Smooth muscle cell (in vitro differentiated cells): ENCODE measurements at regions not wholly inside any gene's neighbourhood (a gene's known extent, or its start where the extent isn't known, plus 50 kb on each side); places are given as distances from the start of the nearest gene placed in this dataset.

Experiments
- DNase-seq: peaks from one replicate; lab custom pipeline; 2025; ENCODE audit not compliant: unreplicated experiment; lab: John Stamatoyannopoulos, UW
- H2AFZ ChIP-seq: fragments of 200-600 bp; sonication (generic); 2 replicates; pipeline ENCODE4 v1.6.0; 2016; ENCODE audit warnings: antibody characterized with exemption, low read depth, mild to moderate bottlenecking
- H3F3A ChIP-seq: fragments of 200-600 bp; sonication (generic); 2 replicates; pipeline ENCODE4 v1.6.0; 2017; ENCODE audit warnings: antibody characterized with exemption, low read depth
- H3K27ac ChIP-seq: fragments of 200-600 bp; sonication (generic); 2 replicates; pipeline ENCODE4 v1.5.1; 2016; ENCODE audit warnings: low read depth, mild to moderate bottlenecking
- H3K27me3 ChIP-seq: fragments of 200-600 bp; sonication (generic); 2 replicates; pipeline ENCODE4 v1.6.1; 2016; ENCODE audit warnings: low read depth, mild to moderate bottlenecking
- H3K36me3 ChIP-seq: fragments of 200-600 bp; sonication (generic); 2 replicates; pipeline ENCODE4 v1.5.1; 2016; ENCODE audit warnings: low read depth
- H3K4me1 ChIP-seq: fragments of 200-600 bp; sonication (generic); 2 replicates; pipeline ENCODE4 v1.5.1; 2016; ENCODE audit warnings: low read depth
- H3K4me2 ChIP-seq: fragments of 200-600 bp; sonication (generic); 2 replicates; pipeline ENCODE4 v1.6.0; 2016; ENCODE audit warnings: mild to moderate bottlenecking
- H3K4me3 ChIP-seq: fragments of 200-600 bp; sonication (generic); 2 replicates; pipeline ENCODE4 v1.5.1; 2016; ENCODE audit warnings: mild to moderate bottlenecking
- H3K79me2 ChIP-seq: fragments of 200-600 bp; sonication (generic); 2 replicates; pipeline ENCODE4 v1.6.0; 2016; ENCODE audit warnings: low read depth, mild to moderate bottlenecking
- H3K9ac ChIP-seq: fragments of 200-600 bp; sonication (generic); 2 replicates; pipeline ENCODE4 v1.6.0; 2016; ENCODE audit warnings: low read depth
- H3K9me3 ChIP-seq: fragments of 200-600 bp; sonication (generic); replicated peaks from 2 replicates; pipeline ENCODE4 v1.5.1; 2016; ENCODE audit warnings: low read depth
- H4K20me1 ChIP-seq: fragments of 200-600 bp; sonication (generic); 2 replicates; pipeline ENCODE4 v1.6.0; 2016; ENCODE audit warnings: low read depth
- CTCF ChIP-seq: fragments of 200-600 bp; sonication (generic); IDR thresholded peaks from 2 replicates; pipeline ENCODE4 v1.5.1; 2017; ENCODE audit warnings: borderline replicate concordance, mild to moderate bottlenecking, antibody characterized with exemption; ENCODE audit not compliant: insufficient read depth, poor library complexity, severe bottlenecking
- WGBS: methylation state at CpG from one replicate; pipeline ENCODE4 v1.1.7; 2016; ENCODE audit warnings: low lambda C conversion rate; 5-methylcytosine and 5-hydroxymethylcytosine counted together

GRCh38 chr14:55814873-55815272, 234.9 kb downstream of the KTN1 start:
- Histone ChIP-seq H3F3A (no peaks in the 10 kb centered on the region), H3K36me3 (no peaks in the 10 kb centered on the region), H3K79me2 (no peaks in the 10 kb centered on the region), H2AFZ (peak overlapping the region; percentile 62), H3K4me2 (no peak overlapping the region), H3K27ac (peak overlapping the region; percentile 28), H3K4me1 (no peaks in the 10 kb centered on the region), H3K27me3 (no peaks in the 10 kb centered on the region), H3K9me3 (no peaks in the 10 kb centered on the region), H4K20me1 (no peaks in the 10 kb centered on the region), H3K9ac (no peak overlapping the region), H3K4me3 (no peak overlapping the region)
- no peak for DNase-seq
- WGBS, result 90% methylated on average over 1 of the region's 1 CpG
- no peak for TF ChIP-seq CTCF

GRCh38 chr14:55816225-55816624, 236.2 kb downstream of the KTN1 start:
- Histone ChIP-seq H3K9ac (no peak overlapping the region), H2AFZ (no peak overlapping the region), H3K4me2 (no peak overlapping the region), H3K4me1 (no peaks in the 10 kb centered on the region), H3K9me3 (no peaks in the 10 kb centered on the region), H3F3A (no peaks in the 10 kb centered on the region), H3K79me2 (no peaks in the 10 kb centered on the region), H3K27me3 (no peaks in the 10 kb centered on the region), H4K20me1 (no peaks in the 10 kb centered on the region), H3K4me3 (no peak overlapping the region), H3K27ac (no peak overlapping the region), H3K36me3 (no peaks in the 10 kb centered on the region)
- TF ChIP-seq CTCF, result no peak
- no peak for DNase-seq

GRCh38 chr14:55819610-55820304, 239.8 kb downstream of the KTN1 start:
- Histone ChIP-seq H3K9ac (no peak overlapping the region), H3K36me3 (no peaks in the 10 kb centered on the region), H3K4me2 (no peak overlapping the region), H2AFZ (no peak overlapping the region), H3K9me3 (no peaks in the 10 kb centered on the region), H3K79me2 (no peaks in the 10 kb centered on the region), H3K27ac (no peak overlapping the region), H4K20me1 (no peaks in the 10 kb centered on the region), H3F3A (no peaks in the 10 kb centered on the region), H3K4me3 (no peak overlapping the region), H3K4me1 (no peaks in the 10 kb centered on the region), H3K27me3 (no peaks in the 10 kb centered on the region)
- WGBS, result 82% methylated on average over 8 of the region's 8 CpGs
- TF ChIP-seq CTCF, result no peak
- no peak for DNase-seq

GRCh38 chr14:55822906-55823305, 242.9 kb downstream of the KTN1 start:
- Histone ChIP-seq H3K9ac (no peak overlapping the region), H3F3A (no peaks in the 10 kb centered on the region), H3K9me3 (no peaks in the 10 kb centered on the region), H3K27me3 (no peaks in the 10 kb centered on the region), H3K4me2 (no peak overlapping the region), H2AFZ (no peak overlapping the region), H3K4me1 (no peaks in the 10 kb centered on the region), H3K36me3 (no peaks in the 10 kb centered on the region), H3K27ac (no peak overlapping the region), H3K4me3 (no peak overlapping the region), H3K79me2 (no peaks in the 10 kb centered on the region), H4K20me1 (no peaks in the 10 kb centered on the region)
- no peak for DNase-seq
- TF ChIP-seq CTCF, result no peak
- WGBS, result 87% methylated on average over 2 of the region's 2 CpGs
